Astrocyte (in vitro differentiated cells and primary cell): ENCODE measurements at regions not wholly inside any gene's neighbourhood (a gene's known extent, or its start where the extent isn't known, plus 50 kb on each side); places are given as distances from the start of the nearest gene placed in this dataset.

ENCODE experiments used
- DNase-seq: peaks from one replicate; pipeline ENCODE4 v3.0.0-alpha.2; 2010; ENCODE audit warnings: low read depth
- FAIRE-seq: peaks from 2 replicates; lab custom pipeline; 2011; peaks lifted over from hg19 to GRCh38; lab: Jason Lieb, UNC
- H2AFZ ChIP-seq: 2 replicates; pipeline ENCODE4 v1.6.0; 2012; ENCODE audit warnings: low read depth, low read length, inconsistent platforms
- H3K27ac ChIP-seq: 2 replicates; pipeline ENCODE4 v1.5.1; 2011; ENCODE audit warnings: low read depth, low read length, inconsistent platforms
- H3K27me3 ChIP-seq: 2 replicates; pipeline ENCODE4 v1.6.0; 2011; ENCODE audit warnings: low read length, inconsistent platforms; ENCODE audit not compliant: insufficient read depth
- H3K36me3 ChIP-seq: 2 replicates; pipeline ENCODE4 v1.5.1; 2011; ENCODE audit warnings: low read length, inconsistent platforms; ENCODE audit not compliant: insufficient read depth
- H3K4me1 ChIP-seq: 2 replicates; pipeline ENCODE4 v1.5.1; 2011; ENCODE audit warnings: low read length, inconsistent platforms; ENCODE audit not compliant: insufficient read depth
- H3K4me2 ChIP-seq: 2 replicates; pipeline ENCODE4 v1.6.0; 2012; ENCODE audit warnings: low read length, inconsistent platforms
- H3K4me3 ChIP-seq: 2 replicates; pipeline ENCODE4 v1.5.1; 2011; ENCODE audit warnings: low read depth, mild to moderate bottlenecking, low read length, inconsistent platforms; ENCODE audit not compliant: insufficient read depth
- H3K79me2 ChIP-seq: 2 replicates; pipeline ENCODE4 v1.6.0; 2012; ENCODE audit warnings: mild to moderate bottlenecking, low read length, inconsistent platforms; ENCODE audit not compliant: insufficient read depth
- H3K9ac ChIP-seq: 2 replicates; pipeline ENCODE4 v1.6.0; 2012; ENCODE audit warnings: mild to moderate bottlenecking, low read length, inconsistent platforms
- H3K9me3 ChIP-seq: 2 replicates; pipeline ENCODE4 v1.5.1; 2012; ENCODE audit warnings: low read depth, mild to moderate bottlenecking, low read length, inconsistent platforms; ENCODE audit not compliant: insufficient read depth
- H4K20me1 ChIP-seq: 2 replicates; pipeline ENCODE4 v1.6.0; 2012; ENCODE audit warnings: low read length, inconsistent platforms; ENCODE audit not compliant: insufficient read depth
- H3K27ac Mint-ChIP-seq: one replicate; pipeline ENCODE4 v1.8.0; 2021; ENCODE audit warnings: mild to moderate bottlenecking, mixed read lengths; ENCODE audit not compliant: unreplicated experiment
- H3K27me3 Mint-ChIP-seq: one replicate; pipeline ENCODE4 v1.8.0; 2021; ENCODE audit warnings: low read depth, mixed read lengths; ENCODE audit not compliant: unreplicated experiment
- H3K36me3 Mint-ChIP-seq: one replicate; pipeline ENCODE4 v1.8.0; 2021; ENCODE audit warnings: low read depth, mixed read lengths; ENCODE audit not compliant: unreplicated experiment
- H3K4me1 Mint-ChIP-seq: one replicate; pipeline ENCODE4 v1.8.0; 2021; ENCODE audit warnings: low read depth, mixed read lengths; ENCODE audit not compliant: unreplicated experiment
- H3K4me3 Mint-ChIP-seq: one replicate; pipeline ENCODE4 v1.8.0; 2021; ENCODE audit warnings: mild to moderate bottlenecking, moderate library complexity, mixed read lengths; ENCODE audit not compliant: unreplicated experiment
- H3K9me3 Mint-ChIP-seq: one replicate; pipeline ENCODE4 v1.8.0; 2021; ENCODE audit warnings: mild to moderate bottlenecking, mixed read lengths; ENCODE audit not compliant: unreplicated experiment
- CTCF ChIP-seq: IDR thresholded peaks from 2 replicates; pipeline ENCODE4 v1.5.1; 2011; ENCODE audit warnings: low read depth, mild to moderate bottlenecking, inconsistent platforms, low read length, moderate library complexity; ENCODE audit not compliant: insufficient read depth
- EZH2 ChIP-seq: IDR thresholded peaks from 2 replicates; pipeline ENCODE4 v1.6.1; 2012; ENCODE audit warnings: mild to moderate bottlenecking, low read length, inconsistent platforms; ENCODE audit not compliant: insufficient read depth

GRCh38 chr1:147377263-147378246, 135.1 kb downstream of the CHD1L start:
- Histone ChIP-seq H3K79me2 (no peaks in the 10 kb centered on the region), H2AFZ (no peak overlapping the region), H3K9ac (no peak overlapping the region), H3K4me1 (no peaks in the 10 kb centered on the region), H3K4me2 (no peak overlapping the region), H3K36me3 (no peaks in the 10 kb centered on the region), H3K4me3 (no peak overlapping the region), H4K20me1 (no peaks in the 10 kb centered on the region), H3K27me3 (no peaks in the 10 kb centered on the region), H3K27ac (no peak overlapping the region), H3K9me3 (no peaks in the 10 kb centered on the region)
- DNase-seq, result no peak
- no peaks in the 10 kb centered on the region for H3K36me3 Mint-ChIP-seq
- FAIRE-seq, result no peak
- H3K9me3 Mint-ChIP-seq, result peaks cover 5% of the 10 kb centered on the region
- no peaks in the 10 kb centered on the region for H3K4me1 Mint-ChIP-seq
- no peak overlapping the region for H3K4me3 Mint-ChIP-seq
- no peak for TF ChIP-seq CTCF
- no peak for TF ChIP-seq EZH2
- no peak overlapping the region for H3K27ac Mint-ChIP-seq
- H3K27me3 Mint-ChIP-seq, result no peaks in the 10 kb centered on the region

- no peak overlapping the region for H2AFZ ChIP-seq
- no peaks in the 10 kb centered on the region for H3K4me1 Mint-ChIP-seq
- TF ChIP-seq EZH2 (no peak), CTCF (no peak)
- no peaks in the 10 kb centered on the region for H3K9me3 ChIP-seq
- no peak overlapping the region for H3K27ac ChIP-seq
- no peak overlapping the region for H3K4me3 ChIP-seq
- no peaks in the 10 kb centered on the region for H3K36me3 Mint-ChIP-seq
- H3K9me3 Mint-ChIP-seq, result peaks cover 1% of the 10 kb centered on the region
- no peak overlapping the region for H3K9ac ChIP-seq
- H3K4me1 ChIP-seq, result no peaks in the 10 kb centered on the region
- H4K20me1 ChIP-seq, result no peaks in the 10 kb centered on the region
- H3K79me2 ChIP-seq, result no peaks in the 10 kb centered on the region
- no peaks in the 10 kb centered on the region for H3K27me3 Mint-ChIP-seq
- no peak overlapping the region for H3K27ac Mint-ChIP-seq
- no peaks in the 10 kb centered on the region for H3K27me3 ChIP-seq
- H3K4me2 ChIP-seq, result no peak overlapping the region
- no peak overlapping the region for H3K4me3 Mint-ChIP-seq
- DNase-seq, result no peak
- no peak for FAIRE-seq
- H3K36me3 ChIP-seq, result no peaks in the 10 kb centered on the region
Measured at GRCh38 chr1:147379889-147380288, 137.4 kb downstream of the CHD1L start.

DNA sequence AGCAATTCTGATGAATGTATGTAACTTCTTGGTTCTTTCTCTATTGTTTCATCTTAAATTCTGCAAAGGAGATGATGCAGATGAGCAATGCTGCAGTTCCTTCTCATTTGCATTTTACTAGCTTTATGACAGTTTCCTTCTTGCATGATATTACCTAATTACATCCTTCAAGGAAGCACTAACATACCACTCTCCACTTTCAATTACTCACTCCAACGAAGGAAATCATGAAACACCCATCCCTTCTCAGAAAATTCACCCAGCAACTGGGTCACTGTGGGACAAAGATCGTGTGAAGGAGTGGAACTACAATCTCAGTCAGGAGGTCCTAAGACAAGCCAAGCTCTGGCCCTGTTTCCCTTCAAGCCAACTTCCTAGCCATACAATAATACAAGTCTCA, 142.3 kb downstream of the CHD1L start:
- Histone ChIP-seq H4K20me1 (no peaks in the 10 kb centered on the region), H3K27ac (no peak overlapping the region), H3K4me3 (no peak overlapping the region), H2AFZ (no peak overlapping the region), H3K27me3 (no peaks in the 10 kb centered on the region), H3K9ac (no peak overlapping the region), H3K4me1 (no peaks in the 10 kb centered on the region), H3K4me2 (no peak overlapping the region), H3K79me2 (no peaks in the 10 kb centered on the region), H3K9me3 (no peaks in the 10 kb centered on the region), H3K36me3 (no peaks in the 10 kb centered on the region)
- Mint-ChIP-seq H3K4me1 (no peaks in the 10 kb centered on the region), H3K27me3 (no peaks in the 10 kb centered on the region), H3K27ac (no peak overlapping the region), H3K4me3 (no peak overlapping the region), H3K9me3 (no peaks in the 10 kb centered on the region), H3K36me3 (no peaks in the 10 kb centered on the region)
- FAIRE-seq (no peak), DNase-seq (no peak)
- TF ChIP-seq EZH2 (no peak), CTCF (no peak)
